ENCODE measurements at regions not wholly inside any gene's neighbourhood (a gene's known extent, or its start where the extent isn't known, plus 50 kb on each side); places are given as distances from the start of the nearest gene placed in this dataset.

DNA sequence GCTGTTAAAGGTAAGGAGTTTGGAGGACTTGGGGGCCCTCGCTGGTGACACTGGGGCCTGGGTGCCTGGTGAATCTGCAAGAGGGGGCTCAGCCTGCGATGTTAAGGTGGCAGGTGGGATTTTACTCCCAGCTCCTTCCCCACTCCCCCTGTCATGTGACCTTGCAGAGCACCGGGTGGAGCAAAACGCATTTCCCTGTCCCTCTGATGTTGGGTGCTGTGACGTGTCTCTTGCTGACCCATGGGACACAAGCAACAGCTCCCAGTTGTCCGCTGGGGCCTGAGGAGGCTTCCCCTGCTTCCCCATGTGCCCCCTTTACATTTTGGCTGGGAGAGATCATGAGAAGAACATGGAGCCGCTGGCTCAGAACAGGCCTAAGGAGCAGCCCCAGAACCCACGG lies 319.0 kb downstream of the MATN1 start:
- TF ChIP-seq, protein P1, sequence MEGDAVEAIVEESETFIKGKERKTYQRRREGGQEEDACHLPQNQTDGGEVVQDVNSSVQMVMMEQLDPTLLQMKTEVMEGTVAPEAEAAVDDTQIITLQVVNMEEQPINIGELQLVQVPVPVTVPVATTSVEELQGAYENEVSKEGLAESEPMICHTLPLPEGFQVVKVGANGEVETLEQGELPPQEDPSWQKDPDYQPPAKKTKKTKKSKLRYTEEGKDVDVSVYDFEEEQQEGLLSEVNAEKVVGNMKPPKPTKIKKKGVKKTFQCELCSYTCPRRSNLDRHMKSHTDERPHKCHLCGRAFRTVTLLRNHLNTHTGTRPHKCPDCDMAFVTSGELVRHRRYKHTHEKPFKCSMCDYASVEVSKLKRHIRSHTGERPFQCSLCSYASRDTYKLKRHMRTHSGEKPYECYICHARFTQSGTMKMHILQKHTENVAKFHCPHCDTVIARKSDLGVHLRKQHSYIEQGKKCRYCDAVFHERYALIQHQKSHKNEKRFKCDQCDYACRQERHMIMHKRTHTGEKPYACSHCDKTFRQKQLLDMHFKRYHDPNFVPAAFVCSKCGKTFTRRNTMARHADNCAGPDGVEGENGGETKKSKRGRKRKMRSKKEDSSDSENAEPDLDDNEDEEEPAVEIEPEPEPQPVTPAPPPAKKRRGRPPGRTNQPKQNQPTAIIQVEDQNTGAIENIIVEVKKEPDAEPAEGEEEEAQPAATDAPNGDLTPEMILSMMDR (IDR thresholded peaks at IDR 0.05): no peak
- TF ChIP-seq EZH2phosphoT487 (IDR thresholded peaks at IDR 0.05) (no peak), EZH2 (IDR thresholded peaks at IDR 0.05) (no peak)

Measured in neural progenitor cell (in vitro differentiated cells).